ENCODE measurements at regions not wholly inside any gene's neighbourhood (a gene's known extent, or its start where the extent isn't known, plus 50 kb on each side); places are given as distances from the start of the nearest gene placed in this dataset.

DNA sequence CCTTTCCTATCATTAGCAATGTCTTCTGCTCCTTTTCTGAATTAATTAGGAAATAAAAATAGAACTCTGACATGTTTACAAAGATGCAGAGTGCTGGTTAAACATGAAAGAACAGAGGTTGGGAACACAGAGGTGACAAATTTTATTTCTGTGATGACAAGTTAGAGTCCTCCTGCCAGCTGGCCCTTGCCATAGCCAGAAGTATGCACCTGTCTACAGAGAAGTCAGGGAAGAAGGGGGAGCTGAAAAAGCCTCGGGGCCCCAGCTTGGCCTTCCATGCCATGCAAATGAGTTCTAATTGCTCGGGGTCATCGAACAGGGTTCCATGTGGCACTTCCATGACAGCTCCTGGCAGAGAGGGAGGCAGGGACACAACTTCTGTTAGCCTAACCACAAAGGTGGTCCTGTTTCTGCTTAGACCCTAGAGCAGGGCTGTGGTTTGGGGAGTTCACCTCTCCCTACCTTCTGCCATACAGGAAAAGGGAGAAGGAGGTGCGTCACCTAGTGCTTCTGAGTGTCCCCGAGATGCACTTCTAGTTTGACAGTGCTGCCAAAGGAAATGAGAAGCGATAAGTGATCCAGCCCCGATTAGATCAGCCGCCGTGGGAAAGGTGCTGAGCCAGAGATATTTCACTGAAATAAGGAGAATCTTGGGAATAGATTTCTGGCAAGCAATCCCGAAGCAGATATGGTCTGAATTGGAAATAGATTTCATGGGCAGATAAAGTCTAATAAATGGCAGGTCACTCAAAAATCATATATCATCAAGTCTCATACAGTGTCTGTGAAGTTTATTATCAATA is 155.8 kb upstream of the FOXN3 start:
- Histone ChIP-seq H3K4me3 (ENCODE audit: low read length) (peak overlapping the region; percentile 4), H3K9me3 (ENCODE audit: low read length) (no peaks in the 10 kb centered on the region), H3K9ac (ENCODE audit: low read length) (no peak overlapping the region), H2AFZ (ENCODE audit: low read depth, low read length) (no peak overlapping the region), H3K9me2 (ENCODE audit: insufficient read depth, low read length) (no peaks in the 10 kb centered on the region), H3F3A (ENCODE audit: insufficient read depth, low read length, poor library complexity, severe bottlenecking) (no peaks in the 10 kb centered on the region), H3K27me3 (ENCODE audit: insufficient read depth, low read depth, low read length) (no peaks in the 10 kb centered on the region), H3K27ac (ENCODE audit: low read length) (no peak overlapping the region), H3K36me3 (ENCODE audit: insufficient read depth, low read length) (no peaks in the 10 kb centered on the region), H3K4me2 (ENCODE audit: low read length) (no peak overlapping the region), H3K79me2 (replicated peaks; ENCODE audit: insufficient read depth, low read length) (no peaks in the 10 kb centered on the region), H4K20me1 (ENCODE audit: insufficient read depth) (no peaks in the 10 kb centered on the region)
- TF ChIP-seq EP300 (conservative IDR thresholded peaks at IDR 0.05; ENCODE audit: poor library complexity, severe bottlenecking) (no peak), SMC3 (conservative IDR thresholded peaks at IDR 0.05; ENCODE audit: poor library complexity) (no peak)

DNA sequence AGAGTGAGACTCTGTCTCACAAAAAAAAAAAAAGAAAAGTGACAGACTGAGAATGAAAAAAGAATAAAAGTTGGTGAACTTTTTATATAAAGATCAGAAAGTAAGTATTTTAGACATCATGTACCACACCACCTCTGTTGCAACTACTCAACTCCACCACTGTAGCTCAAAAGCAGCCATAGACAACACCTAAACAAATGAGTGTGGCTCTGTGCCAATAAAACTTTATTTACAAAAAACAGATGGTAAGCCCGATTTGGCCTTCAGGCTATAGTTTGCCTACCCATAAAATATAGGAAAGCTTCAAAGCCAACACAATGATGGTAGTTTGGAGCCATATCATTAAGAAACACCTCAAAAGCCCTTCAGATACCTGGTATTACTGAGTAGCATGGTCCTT is 154.5 kb upstream of the FOXN3 start:
- H3K9me2 ChIP-seq (ENCODE audit: insufficient read depth, low read length), result no peaks in the 10 kb centered on the region
- no peak overlapping the region for H2AFZ ChIP-seq (ENCODE audit: low read depth, low read length)
- H3K4me3 ChIP-seq (ENCODE audit: low read length), result no peak overlapping the region
- H3K79me2 ChIP-seq (replicated peaks; ENCODE audit: insufficient read depth, low read length), result no peaks in the 10 kb centered on the region
- H3K27me3 ChIP-seq (ENCODE audit: insufficient read depth, low read depth, low read length), result no peaks in the 10 kb centered on the region
- TF ChIP-seq MXI1 (conservative IDR thresholded peaks at IDR 0.05; ENCODE audit: poor library complexity, severe bottlenecking) (no peak), EZH2 (IDR thresholded peaks at IDR 0.05; ENCODE audit: borderline replicate concordance, insufficient read depth, low read length, poor library complexity, severe bottlenecking) (no peak), EP300 (conservative IDR thresholded peaks at IDR 0.05; ENCODE audit: poor library complexity, severe bottlenecking) (no peak), RAD21 (conservative IDR thresholded peaks at IDR 0.05) (no peak), POLR2AphosphoS5 (IDR thresholded peaks at IDR 0.05) (no peak), SMC3 (conservative IDR thresholded peaks at IDR 0.05; ENCODE audit: poor library complexity) (no peak)
- TF ChIP-seq, protein P1, sequence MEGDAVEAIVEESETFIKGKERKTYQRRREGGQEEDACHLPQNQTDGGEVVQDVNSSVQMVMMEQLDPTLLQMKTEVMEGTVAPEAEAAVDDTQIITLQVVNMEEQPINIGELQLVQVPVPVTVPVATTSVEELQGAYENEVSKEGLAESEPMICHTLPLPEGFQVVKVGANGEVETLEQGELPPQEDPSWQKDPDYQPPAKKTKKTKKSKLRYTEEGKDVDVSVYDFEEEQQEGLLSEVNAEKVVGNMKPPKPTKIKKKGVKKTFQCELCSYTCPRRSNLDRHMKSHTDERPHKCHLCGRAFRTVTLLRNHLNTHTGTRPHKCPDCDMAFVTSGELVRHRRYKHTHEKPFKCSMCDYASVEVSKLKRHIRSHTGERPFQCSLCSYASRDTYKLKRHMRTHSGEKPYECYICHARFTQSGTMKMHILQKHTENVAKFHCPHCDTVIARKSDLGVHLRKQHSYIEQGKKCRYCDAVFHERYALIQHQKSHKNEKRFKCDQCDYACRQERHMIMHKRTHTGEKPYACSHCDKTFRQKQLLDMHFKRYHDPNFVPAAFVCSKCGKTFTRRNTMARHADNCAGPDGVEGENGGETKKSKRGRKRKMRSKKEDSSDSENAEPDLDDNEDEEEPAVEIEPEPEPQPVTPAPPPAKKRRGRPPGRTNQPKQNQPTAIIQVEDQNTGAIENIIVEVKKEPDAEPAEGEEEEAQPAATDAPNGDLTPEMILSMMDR (IDR thresholded peaks at IDR 0.05; ENCODE audit: poor library complexity, severe bottlenecking), result no peak
- no peak overlapping the region for H3K9ac ChIP-seq (ENCODE audit: low read length)
- no peaks in the 10 kb centered on the region for H4K20me1 ChIP-seq (ENCODE audit: insufficient read depth)
- no peaks in the 10 kb centered on the region for H3K9me3 ChIP-seq (ENCODE audit: low read length)
- no peaks in the 10 kb centered on the region for H3K36me3 ChIP-seq (ENCODE audit: insufficient read depth, low read length)
- no peak overlapping the region for H3K27ac ChIP-seq (ENCODE audit: low read length)
- no peaks in the 10 kb centered on the region for H3F3A ChIP-seq (ENCODE audit: insufficient read depth, low read length, poor library complexity, severe bottlenecking)
- H3K4me2 ChIP-seq (ENCODE audit: low read length), result no peak overlapping the region

DNA sequence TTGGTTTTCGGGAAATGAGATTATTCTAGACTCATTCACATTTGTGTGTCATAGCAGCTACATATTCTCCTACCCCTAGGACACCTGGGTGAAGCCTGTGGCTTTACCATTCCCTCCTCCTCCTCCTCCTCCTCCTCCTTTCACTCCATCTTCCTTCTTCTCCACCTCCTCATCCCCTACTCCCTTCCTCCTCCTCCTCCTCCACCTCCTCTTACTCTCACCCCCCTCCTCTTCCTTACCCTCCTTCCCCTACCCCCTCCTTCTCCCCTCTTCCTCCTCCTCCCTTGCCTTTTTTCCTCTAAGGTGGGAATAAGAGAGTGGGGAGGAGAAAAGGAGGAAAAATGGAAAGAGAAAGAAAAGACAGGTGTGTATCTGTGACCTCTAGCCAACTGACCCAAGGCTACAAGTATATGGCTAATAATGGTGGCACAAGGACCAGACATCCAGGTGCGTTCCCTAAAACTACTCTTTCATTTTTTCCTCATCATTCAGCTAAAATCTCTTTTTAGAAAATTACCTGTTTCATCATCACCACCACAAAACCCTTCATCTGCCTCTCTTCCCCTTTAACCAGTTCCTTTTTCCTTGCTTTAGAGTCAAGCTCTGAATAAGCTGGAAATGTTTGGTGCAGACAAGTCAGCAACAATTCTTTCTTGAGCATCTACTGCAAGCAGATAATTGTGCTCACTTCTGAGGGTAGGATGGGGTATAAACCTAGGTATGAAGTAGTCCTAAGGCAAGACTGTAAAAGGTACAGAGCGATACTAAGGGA is 149.8 kb upstream of the FOXN3 start:
- Histone ChIP-seq H3K27ac (ENCODE audit: low read length) (no peak overlapping the region), H4K20me1 (ENCODE audit: insufficient read depth) (no peaks in the 10 kb centered on the region), H3K4me2 (ENCODE audit: low read length) (no peak overlapping the region), H3K9ac (ENCODE audit: low read length) (no peak overlapping the region), H3K36me3 (ENCODE audit: insufficient read depth, low read length) (no peaks in the 10 kb centered on the region), H3K27me3 (ENCODE audit: insufficient read depth, low read depth, low read length) (no peaks in the 10 kb centered on the region), H3F3A (ENCODE audit: insufficient read depth, low read length, poor library complexity, severe bottlenecking) (no peaks in the 10 kb centered on the region), H3K9me2 (ENCODE audit: insufficient read depth, low read length) (no peaks in the 10 kb centered on the region), H3K4me3 (ENCODE audit: low read length) (no peak overlapping the region), H2AFZ (ENCODE audit: low read depth, low read length) (no peak overlapping the region), H3K79me2 (replicated peaks; ENCODE audit: insufficient read depth, low read length) (no peaks in the 10 kb centered on the region), H3K9me3 (ENCODE audit: low read length) (no peaks in the 10 kb centered on the region)
- no peak for TF ChIP-seq RAD21 (conservative IDR thresholded peaks at IDR 0.05)
- TF ChIP-seq EP300 (conservative IDR thresholded peaks at IDR 0.05; ENCODE audit: poor library complexity, severe bottlenecking), result no peak
- TF ChIP-seq TAF1 (IDR thresholded peaks at IDR 0.05; ENCODE audit: low read depth), result no peak
- TF ChIP-seq, protein P1 (IDR thresholded peaks at IDR 0.05; ENCODE audit: poor library complexity, severe bottlenecking), result no peak
- no peak for TF ChIP-seq SMC3 (conservative IDR thresholded peaks at IDR 0.05; ENCODE audit: poor library complexity)
- no peak for TF ChIP-seq EZH2 (IDR thresholded peaks at IDR 0.05; ENCODE audit: borderline replicate concordance, insufficient read depth, low read length, poor library complexity, severe bottlenecking)

Data from neural cell (in vitro differentiated cells).